Neural cell (in vitro differentiated cells): ENCODE measurements at regions not wholly inside any gene's neighbourhood (a gene's known extent, or its start where the extent isn't known, plus 50 kb on each side); places are given as distances from the start of the nearest gene placed in this dataset.

Experiments
- CTCF ChIP-seq: fragments of 450-650 bp; IDR thresholded peaks from 2 replicates; pipeline ENCODE4 v1.5.1; 2014; ENCODE audit warnings: antibody characterized with exemption, mild to moderate bottlenecking, moderate library complexity; ENCODE audit not compliant: poor library complexity, severe bottlenecking
- EP300 ChIP-seq: fragments of 450-650 bp; conservative IDR thresholded peaks from 2 replicates; pipeline ENCODE4 v1.6.1; 2014; ENCODE audit warnings: antibody characterized with exemption, mild to moderate bottlenecking, moderate library complexity; ENCODE audit not compliant: poor library complexity, severe bottlenecking
- EZH2 ChIP-seq: fragments of 200-600, 300-800 bp; shearing (Covaris generic), sonication (generic); IDR thresholded peaks from 2 replicates; pipeline ENCODE4 v1.6.1; 2014; ENCODE audit warnings: antibody characterized with exemption, low read length, borderline replicate concordance, mild to moderate bottlenecking; ENCODE audit not compliant: insufficient read depth, poor library complexity, severe bottlenecking
- MXI1 ChIP-seq: fragments of 450-650 bp; conservative IDR thresholded peaks from 2 replicates; pipeline ENCODE4 v1.6.1; 2014; ENCODE audit warnings: antibody characterized with exemption, mild to moderate bottlenecking; ENCODE audit not compliant: poor library complexity, severe bottlenecking
- POLR2AphosphoS5 ChIP-seq: IDR thresholded peaks from 2 replicates; pipeline ENCODE4 v1.6.1; 2012
- SMC3 ChIP-seq: fragments of 450-650 bp; conservative IDR thresholded peaks from 2 replicates; pipeline ENCODE4 v1.6.1; 2014; ENCODE audit warnings: antibody characterized with exemption, mild to moderate bottlenecking, moderate library complexity; ENCODE audit not compliant: poor library complexity

GRCh38 chr11:119493712-119494111 lies 70.7 kb upstream of the THY1 start:
- TF ChIP-seq EP300: no peak
- TF ChIP-seq CTCF: no peak
- TF ChIP-seq POLR2AphosphoS5: no peak
- no peak for TF ChIP-seq EZH2
- no peak for TF ChIP-seq MXI1
- no peak for TF ChIP-seq SMC3
